Effector memory CD8-positive, alpha-beta T cell (primary cell): ENCODE measurements at regions not wholly inside any gene's neighbourhood (a gene's known extent, or its start where the extent isn't known, plus 50 kb on each side); places are given as distances from the start of the nearest gene placed in this dataset.

Source experiments
- ATAC-seq: fragments of 150-1000 bp; cut with Tn5 transposase; replicated peaks from 2 replicates; pipeline ENCODE4 v1.10.0; 2021; ENCODE audit warnings: mild to moderate bottlenecking, moderate library complexity
- DNase-seq, 3 experiments: peaks; one replicate each; pipeline ENCODE4 v3.0.0; 2021
- H3K27ac Mint-ChIP-seq, 2 donors: one replicate each; pipeline ENCODE4 v1.8.0; 2022; ENCODE audit warnings: mild to moderate bottlenecking in 2 of 2, mixed read lengths in 2 of 2, moderate library complexity in 2 of 2
- H3K27me3 Mint-ChIP-seq, 2 donors: one replicate each; pipeline ENCODE4 v1.8.0; 2022; ENCODE audit warnings: mixed read lengths in 2 of 2
- H3K36me3 Mint-ChIP-seq: one replicate; pipeline ENCODE4 v1.8.0; 2022; ENCODE audit warnings: mild to moderate bottlenecking, moderate library complexity, mixed read lengths; ENCODE audit not compliant: insufficient read depth
- H3K4me1 Mint-ChIP-seq, 2 donors: one replicate each; pipeline ENCODE4 v1.8.0; 2022; ENCODE audit warnings: low read depth in 2 of 2, mixed read lengths in 2 of 2
- H3K4me3 Mint-ChIP-seq, 2 donors: one replicate each; pipeline ENCODE4 v1.8.0; 2022; ENCODE audit warnings: mild to moderate bottlenecking in 2 of 2, mixed read lengths in 2 of 2, moderate library complexity in 2 of 2
- H3K9me3 Mint-ChIP-seq, 2 donors: one replicate each; pipeline ENCODE4 v1.8.0; 2022; ENCODE audit warnings: mixed read lengths in 2 of 2

DNA sequence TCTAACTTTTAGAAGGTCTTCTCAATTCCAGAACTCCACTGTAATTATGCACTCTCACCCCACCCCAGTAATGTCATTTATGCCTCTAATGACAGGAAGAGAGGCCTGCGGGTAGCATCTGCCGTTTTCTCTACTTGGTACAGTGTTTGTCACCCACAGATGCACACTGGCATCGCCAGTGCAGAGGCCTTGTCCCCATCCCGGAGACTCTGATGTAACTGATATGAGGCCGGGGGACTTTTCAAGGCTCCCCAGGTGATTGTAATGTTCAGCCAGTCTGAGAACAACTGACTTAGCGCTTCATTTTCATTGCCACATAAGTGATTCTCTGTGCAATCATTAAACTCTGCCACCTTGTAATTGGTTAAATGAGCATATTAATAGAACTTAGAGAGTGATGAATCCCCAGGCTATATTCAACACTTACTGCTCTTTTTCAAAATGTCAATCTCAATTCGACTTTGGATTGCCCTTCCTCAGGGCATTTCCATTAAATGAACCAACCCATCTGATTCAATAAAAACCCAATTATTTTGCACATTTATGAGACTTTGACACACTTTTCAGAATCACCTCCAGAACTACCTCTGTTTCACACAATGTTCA is 113.2 kb downstream of the HERPUD2 start:
- H3K36me3 Mint-ChIP-seq: no peaks in the 10 kb centered on the region
- H3K9me3 Mint-ChIP-seq: no peaks in the 10 kb centered on the region
- no peak overlapping the region for H3K4me3 Mint-ChIP-seq
- ATAC-seq (no peak), DNase-seq (no peak)
- no peak overlapping the region for H3K27ac Mint-ChIP-seq
- H3K27me3 Mint-ChIP-seq: peaks cover 7 to 19% of the 10 kb centered on the region in 2 donors
- H3K4me1 Mint-ChIP-seq: no peaks in the 10 kb centered on the region

DNA sequence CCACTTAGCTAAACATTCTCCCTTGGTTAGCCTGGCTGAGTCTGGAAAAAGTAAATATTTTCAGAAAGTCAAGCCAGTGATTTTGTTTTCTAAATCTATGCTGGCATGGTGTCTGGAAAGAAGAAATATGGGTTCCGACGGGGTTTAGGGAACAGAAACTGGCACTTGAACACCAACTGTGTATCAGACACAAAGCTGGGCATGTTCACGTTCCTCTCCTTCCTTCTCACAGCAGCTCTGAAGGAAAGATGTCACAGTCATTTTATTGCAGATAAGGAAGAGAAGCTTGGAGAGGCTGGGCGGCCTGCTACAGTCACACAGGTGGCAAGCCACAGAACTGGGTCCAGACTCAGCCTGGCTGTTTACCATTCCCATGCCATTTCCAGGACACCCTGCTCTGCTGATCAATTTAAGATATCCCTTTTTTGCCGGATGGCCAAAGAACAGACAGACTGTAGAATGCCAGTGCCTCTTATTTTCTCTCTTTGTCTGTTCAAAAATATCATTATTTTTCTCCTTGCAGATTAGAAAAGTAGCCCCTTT is 118.8 kb downstream of the HERPUD2 start:
- H3K36me3 Mint-ChIP-seq: no peaks in the 10 kb centered on the region
- H3K9me3 Mint-ChIP-seq: no peaks in the 10 kb centered on the region
- H3K27me3 Mint-ChIP-seq: peaks cover 0 to 26% of the 10 kb centered on the region in 2 donors
- H3K4me1 Mint-ChIP-seq: no peaks in the 10 kb centered on the region
- no peak for DNase-seq
- H3K4me3 Mint-ChIP-seq: no peak overlapping the region
- H3K27ac Mint-ChIP-seq: no peak overlapping the region
- ATAC-seq: no peak

DNA sequence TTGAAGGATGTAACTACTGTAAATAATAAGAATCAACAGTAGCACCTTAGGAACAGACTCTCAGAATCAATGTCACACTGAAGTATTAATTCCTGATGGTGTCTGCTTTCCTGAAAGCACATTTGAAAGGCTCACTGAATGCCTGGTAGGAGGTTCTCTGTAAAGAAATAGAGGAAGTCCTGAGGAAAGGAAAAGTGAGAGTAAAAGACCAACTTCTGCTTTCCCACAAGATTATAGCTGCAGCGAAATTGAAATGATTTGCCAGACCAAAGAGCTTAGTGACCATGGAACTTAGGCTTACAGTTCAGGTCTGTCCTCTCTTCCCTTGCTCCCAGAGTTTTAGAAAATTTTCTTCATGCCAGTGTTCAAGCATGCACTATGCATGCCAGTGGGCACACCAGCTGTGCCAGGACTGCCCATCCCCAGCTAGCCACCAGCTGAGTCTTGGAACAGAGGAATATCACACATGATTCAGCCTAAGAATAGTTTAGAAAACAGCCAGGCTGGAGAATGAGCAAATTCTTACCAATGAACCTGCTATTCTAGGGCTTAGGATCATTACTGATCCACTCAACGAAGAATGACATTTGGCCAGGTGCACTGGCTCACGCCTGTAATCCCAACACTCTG is 123.2 kb downstream of the HERPUD2 start:
- Mint-ChIP-seq H3K4me1 (no peaks in the 10 kb centered on the region), H3K27me3 (peaks cover 0 to 24% of the 10 kb centered on the region in 2 donors), H3K36me3 (no peaks in the 10 kb centered on the region), H3K9me3 (no peaks in the 10 kb centered on the region), H3K27ac (no peak overlapping the region), H3K4me3 (no peak overlapping the region)
- no peak for DNase-seq
- no peak for ATAC-seq

DNA sequence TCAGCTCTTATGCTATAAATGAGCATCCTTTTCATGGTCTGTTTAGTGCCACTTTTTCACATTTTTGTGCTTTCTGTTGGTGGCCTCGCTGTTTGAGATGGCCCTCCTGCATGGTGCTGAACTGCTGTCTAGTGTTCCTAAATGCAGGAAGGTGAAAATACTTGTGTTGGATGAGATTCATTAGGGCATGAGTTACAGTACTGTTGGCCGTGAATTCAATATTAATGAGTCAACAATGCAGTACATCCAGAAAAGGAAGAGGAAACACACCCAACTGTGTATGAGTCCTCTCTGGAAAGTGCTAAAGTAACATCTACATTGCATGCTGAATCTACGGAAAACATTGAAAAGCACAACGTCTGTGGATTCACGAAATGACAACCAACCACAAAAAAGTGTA is 124.0 kb downstream of the HERPUD2 start:
- Mint-ChIP-seq H3K36me3 (no peaks in the 10 kb centered on the region), H3K27me3 (peaks cover 0 to 16% of the 10 kb centered on the region in 2 donors), H3K4me1 (no peaks in the 10 kb centered on the region), H3K9me3 (no peaks in the 10 kb centered on the region), H3K4me3 (no peak overlapping the region), H3K27ac (no peak overlapping the region)
- ATAC-seq (no peak), DNase-seq (no peak)

DNA sequence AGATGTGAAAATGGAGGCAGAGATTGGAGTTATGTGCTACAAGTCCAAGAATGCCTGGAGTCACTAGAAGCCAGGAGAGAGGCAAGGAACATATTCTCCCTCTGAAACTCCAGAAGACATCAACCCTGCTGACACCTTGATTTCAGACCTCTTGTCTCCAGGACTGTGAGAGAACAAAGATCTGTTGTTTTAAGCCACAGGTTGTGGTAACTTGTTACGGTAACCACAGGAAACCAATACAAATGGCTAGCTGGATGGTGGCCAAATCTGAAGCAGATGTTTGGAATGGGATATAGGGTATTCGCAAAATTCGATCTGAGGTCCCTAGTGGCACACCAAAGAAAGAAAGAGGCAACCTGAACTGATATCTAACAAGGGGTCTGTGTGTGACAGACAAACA is 129.0 kb downstream of the HERPUD2 start:
- peaks cover 8 to 11% of the 10 kb centered on the region in 2 donors for H3K27me3 Mint-ChIP-seq
- H3K36me3 Mint-ChIP-seq: no peaks in the 10 kb centered on the region
- ATAC-seq: no peak
- H3K9me3 Mint-ChIP-seq: no peaks in the 10 kb centered on the region
- DNase-seq: no peak
- peaks cover 0 to 3% of the 10 kb centered on the region in 2 donors for H3K4me1 Mint-ChIP-seq
- H3K4me3 Mint-ChIP-seq: no peak overlapping the region
- H3K27ac Mint-ChIP-seq: no peak overlapping the region

DNA sequence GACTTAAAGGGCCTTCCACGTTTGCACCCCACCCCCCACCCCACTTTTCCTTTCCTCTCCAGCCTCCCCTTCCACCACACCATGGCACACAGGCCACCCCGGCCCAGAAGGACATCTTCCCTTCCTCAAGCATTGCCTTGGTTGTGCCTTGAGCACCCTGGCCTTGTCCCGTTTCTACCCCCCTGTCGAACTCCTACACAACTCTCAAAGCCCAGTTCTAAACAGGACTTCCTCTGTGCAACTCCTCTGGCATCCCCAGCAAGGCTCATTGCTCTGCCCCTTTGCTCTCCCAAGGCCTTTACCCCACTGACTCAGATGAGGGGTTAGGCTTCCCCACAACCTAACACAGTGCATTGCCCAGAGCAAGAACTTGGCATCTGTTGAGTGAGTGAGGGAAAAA is 136.1 kb downstream of the HERPUD2 start:
- DNase-seq: no peak
- H3K4me1 Mint-ChIP-seq: peaks cover 0 to 6% of the 10 kb centered on the region in 2 donors
- peaks cover 15 to 25% of the 10 kb centered on the region in 2 donors for H3K27me3 Mint-ChIP-seq
- no peaks in the 10 kb centered on the region for H3K36me3 Mint-ChIP-seq
- H3K27ac Mint-ChIP-seq: no peak overlapping the region
- no peak for ATAC-seq
- H3K9me3 Mint-ChIP-seq: no peaks in the 10 kb centered on the region
- H3K4me3 Mint-ChIP-seq: no peak overlapping the region

DNA sequence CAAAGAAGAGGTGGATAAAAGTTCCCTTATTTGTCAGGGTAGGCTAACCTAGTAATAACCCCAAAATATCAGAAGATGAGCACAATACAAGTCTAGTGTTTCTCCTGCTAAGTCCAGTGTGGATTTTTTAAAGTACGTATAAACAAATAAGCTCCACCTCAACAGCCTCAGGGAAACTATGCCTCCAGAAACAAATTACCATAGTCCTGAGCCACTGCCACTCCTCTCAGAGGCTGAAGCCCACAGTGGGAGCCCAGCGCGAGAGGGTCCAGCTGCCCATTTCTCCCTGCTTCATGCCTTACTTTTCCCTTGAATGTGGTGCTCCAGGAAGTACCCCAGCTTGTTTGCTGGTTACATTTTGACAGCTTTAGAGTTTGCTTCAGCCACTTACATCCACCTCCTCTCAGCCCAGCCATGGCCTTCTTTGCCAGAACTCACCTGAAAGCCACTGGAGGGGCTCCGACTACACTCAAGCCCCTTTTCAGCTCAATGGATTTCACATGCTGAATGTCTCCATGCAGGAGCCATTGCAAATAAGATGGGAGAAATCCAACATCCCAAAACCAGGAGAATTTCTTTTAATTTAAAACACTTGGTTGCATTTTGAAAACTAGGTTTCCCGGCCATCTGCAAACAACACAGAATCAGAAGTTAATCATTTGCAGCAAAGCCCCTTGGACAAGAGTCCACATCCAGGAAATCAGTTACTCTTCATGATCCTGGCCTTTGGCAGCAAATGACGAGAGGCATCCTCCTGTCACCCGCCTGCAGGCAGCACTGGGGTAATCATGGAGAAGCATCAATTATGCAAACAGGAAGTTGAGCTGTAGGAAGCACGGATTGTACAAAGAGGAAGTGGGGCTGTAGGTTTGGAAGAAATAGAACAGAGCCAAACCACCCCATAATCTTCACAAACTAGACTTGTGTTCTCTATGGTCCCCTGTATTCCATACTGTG is 138.1 kb downstream of the HERPUD2 start:
- H3K4me3 Mint-ChIP-seq: no peak overlapping the region
- H3K9me3 Mint-ChIP-seq: no peaks in the 10 kb centered on the region
- no peak for DNase-seq
- no peak for ATAC-seq
- H3K4me1 Mint-ChIP-seq: peaks cover 0 to 6% of the 10 kb centered on the region in 2 donors
- peaks cover 24 to 36% of the 10 kb centered on the region in 2 donors for H3K27me3 Mint-ChIP-seq
- no peak overlapping the region for H3K27ac Mint-ChIP-seq
- H3K36me3 Mint-ChIP-seq: no peaks in the 10 kb centered on the region

DNA sequence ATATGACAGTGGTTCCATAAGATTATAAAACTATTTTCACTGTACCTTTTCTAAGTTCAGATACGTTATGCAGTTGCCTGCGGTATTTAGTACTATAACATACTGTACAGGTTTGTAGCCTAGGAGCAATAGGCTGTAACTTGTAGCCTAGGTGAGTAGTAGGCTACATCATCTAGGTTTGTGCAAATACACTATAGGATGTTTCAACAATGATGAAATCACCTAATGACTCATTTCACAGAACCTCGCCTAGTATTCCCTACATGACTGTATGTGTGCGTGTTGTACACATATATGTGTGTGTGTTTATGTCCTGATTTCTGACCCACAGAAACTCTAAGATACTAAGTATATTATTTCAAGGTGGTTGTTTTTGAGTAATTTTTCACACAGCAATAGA is 139.0 kb downstream of the HERPUD2 start:
- Mint-ChIP-seq H3K27me3 (peaks cover 16 to 29% of the 10 kb centered on the region in 2 donors), H3K36me3 (no peaks in the 10 kb centered on the region), H3K4me3 (no peak overlapping the region), H3K4me1 (peaks cover 0 to 6% of the 10 kb centered on the region in 2 donors), H3K9me3 (no peaks in the 10 kb centered on the region), H3K27ac (no peak overlapping the region)
- ATAC-seq (no peak), DNase-seq (no peak)

DNA sequence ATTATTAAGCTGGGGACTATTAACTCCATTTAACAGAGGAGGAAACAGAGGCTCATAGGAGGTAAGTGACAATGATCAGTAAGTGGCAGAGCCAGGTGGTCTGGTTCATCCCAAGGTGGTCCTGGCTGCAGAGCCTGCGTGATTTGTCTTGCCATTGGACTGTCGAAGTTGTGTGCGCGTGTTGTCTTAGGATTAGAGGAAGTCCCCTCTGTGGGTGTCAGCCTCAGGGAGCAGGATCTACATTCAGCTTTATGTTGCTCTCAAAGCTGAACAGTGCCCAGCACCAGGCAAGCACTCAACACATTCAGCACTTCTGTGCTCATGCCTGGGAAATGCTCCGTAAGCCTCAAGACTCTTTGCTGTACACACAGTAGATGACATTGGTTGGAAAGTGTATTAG is 139.5 kb downstream of the HERPUD2 start:
- no peak overlapping the region for H3K4me3 Mint-ChIP-seq
- H3K9me3 Mint-ChIP-seq: no peaks in the 10 kb centered on the region
- peaks cover 0 to 6% of the 10 kb centered on the region in 2 donors for H3K4me1 Mint-ChIP-seq
- DNase-seq: no peak
- no peak overlapping the region for H3K27ac Mint-ChIP-seq
- H3K27me3 Mint-ChIP-seq: peaks cover 12 to 28% of the 10 kb centered on the region in 2 donors
- H3K36me3 Mint-ChIP-seq: no peaks in the 10 kb centered on the region
- ATAC-seq: no peak

DNA sequence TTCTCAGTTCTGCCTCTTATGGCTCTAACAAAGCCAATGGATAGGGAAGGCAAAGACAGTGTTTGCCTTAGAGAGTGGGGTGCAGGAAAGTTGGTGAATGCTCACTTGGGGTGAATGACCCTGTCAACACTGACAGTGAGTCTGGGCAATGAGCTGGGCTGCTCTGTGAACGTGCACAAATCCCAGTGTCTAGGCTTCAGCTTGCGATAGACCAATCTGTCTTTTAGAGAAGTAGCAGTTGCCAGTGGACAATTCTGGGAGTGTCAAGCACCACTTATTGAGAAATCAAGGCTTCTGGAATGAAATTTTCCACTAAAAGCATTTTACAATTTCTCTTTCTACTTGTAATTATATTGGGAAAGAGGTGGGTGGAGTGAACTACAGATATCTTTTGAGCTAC is 141.4 kb downstream of the HERPUD2 start:
- ATAC-seq (no peak), DNase-seq (no peak)
- no peaks in the 10 kb centered on the region for H3K9me3 Mint-ChIP-seq
- H3K27ac Mint-ChIP-seq: no peak overlapping the region
- no peaks in the 10 kb centered on the region for H3K36me3 Mint-ChIP-seq
- peaks cover 0 to 6% of the 10 kb centered on the region in 2 donors for H3K4me1 Mint-ChIP-seq
- peaks cover 12 to 39% of the 10 kb centered on the region in 2 donors for H3K27me3 Mint-ChIP-seq
- H3K4me3 Mint-ChIP-seq: no peak overlapping the region

DNA sequence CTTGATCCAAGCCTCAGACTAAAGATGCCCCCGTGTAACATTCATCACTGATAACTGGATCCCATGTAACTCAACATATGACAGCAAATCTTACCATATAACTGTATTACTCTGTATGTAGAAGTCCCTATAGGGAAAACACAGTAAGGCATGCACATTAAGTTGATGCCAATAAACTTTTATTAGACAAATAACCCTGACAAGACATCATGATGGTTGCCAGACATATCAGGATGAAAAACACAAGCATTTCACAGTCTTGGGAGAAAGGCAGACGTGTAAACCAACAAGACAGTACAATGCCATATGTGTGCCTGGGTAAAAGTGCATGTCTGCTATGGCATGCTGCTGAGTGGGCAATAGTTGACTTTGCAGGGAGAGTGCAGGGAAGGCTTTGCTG is 142.2 kb downstream of the HERPUD2 start:
- no peaks in the 10 kb centered on the region for H3K36me3 Mint-ChIP-seq
- H3K27me3 Mint-ChIP-seq: peaks cover 20 to 43% of the 10 kb centered on the region in 2 donors
- no peaks in the 10 kb centered on the region for H3K9me3 Mint-ChIP-seq
- ATAC-seq (no peak), DNase-seq (no peak)
- peaks cover 0 to 6% of the 10 kb centered on the region in 2 donors for H3K4me1 Mint-ChIP-seq
- no peak overlapping the region for H3K4me3 Mint-ChIP-seq
- H3K27ac Mint-ChIP-seq: no peak overlapping the region

DNA sequence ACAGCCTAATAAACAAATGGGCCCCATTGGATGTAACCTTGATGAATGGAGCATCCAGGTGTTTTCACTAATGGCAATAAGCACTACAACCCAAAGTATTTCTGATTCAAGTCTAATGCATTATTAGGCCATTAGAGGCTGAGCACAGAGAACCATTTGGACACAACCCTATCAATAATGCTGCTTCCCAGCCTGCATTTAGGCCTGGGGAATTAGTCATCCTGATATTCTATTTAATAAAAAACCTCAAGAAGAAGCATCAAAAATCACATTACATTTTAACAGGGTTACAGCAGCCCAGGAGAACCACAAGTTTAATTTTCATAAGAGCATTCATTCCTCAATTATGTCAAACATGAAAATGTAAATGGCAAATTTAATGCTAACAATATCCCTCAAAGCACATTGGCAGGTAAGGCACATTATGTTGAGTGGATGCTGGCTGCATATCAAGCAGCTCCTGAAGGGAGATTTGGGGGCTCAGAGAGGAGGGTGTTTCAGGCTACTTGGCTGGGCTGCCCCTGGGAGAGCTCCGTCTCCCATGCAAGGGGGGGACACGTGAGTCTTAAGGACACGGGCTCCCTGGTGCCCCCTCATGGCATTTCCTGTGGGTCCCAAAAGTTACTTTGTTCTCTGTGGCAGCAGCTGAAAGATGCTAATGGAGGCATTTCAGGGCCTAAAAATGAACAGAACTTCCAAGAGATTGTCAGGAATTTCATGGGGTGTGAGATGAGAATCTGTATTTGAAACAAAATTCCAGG is 143.4 kb downstream of the HERPUD2 start:
- Mint-ChIP-seq H3K9me3 (no peaks in the 10 kb centered on the region), H3K4me1 (no peaks in the 10 kb centered on the region), H3K4me3 (no peak overlapping the region), H3K27me3 (peaks cover 20 to 51% of the 10 kb centered on the region in 2 donors), H3K27ac (peak overlapping the region in 1 of 2 donors; percentile 12), H3K36me3 (no peaks in the 10 kb centered on the region)
- no peak for ATAC-seq
- no peak for DNase-seq

DNA sequence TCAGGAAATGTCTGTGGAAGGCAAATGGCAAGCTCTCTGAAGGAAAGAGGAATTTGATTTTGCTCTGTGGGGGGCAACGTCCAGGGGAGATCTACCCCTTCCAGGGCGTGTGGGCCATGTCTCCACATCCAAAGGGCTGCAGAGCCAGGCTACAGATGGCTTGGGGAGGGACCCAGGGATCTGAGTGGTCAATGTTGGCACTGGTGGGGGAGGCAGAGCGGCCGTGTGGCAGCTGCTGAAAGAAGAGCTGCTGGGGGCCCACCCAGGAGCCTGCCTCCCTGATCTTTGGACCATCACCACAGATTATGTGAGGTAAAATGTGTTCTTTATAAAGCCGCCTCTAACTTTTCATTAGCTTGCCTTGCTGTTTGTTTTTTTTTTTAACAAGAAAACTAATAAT is 144.1 kb downstream of the HERPUD2 start:
- no peaks in the 10 kb centered on the region for H3K36me3 Mint-ChIP-seq
- DNase-seq: no peak
- ATAC-seq: no peak
- H3K27me3 Mint-ChIP-seq: peaks cover 25 to 51% of the 10 kb centered on the region in 2 donors
- no peaks in the 10 kb centered on the region for H3K9me3 Mint-ChIP-seq
- no peak overlapping the region for H3K27ac Mint-ChIP-seq
- H3K4me3 Mint-ChIP-seq: no peak overlapping the region
- peaks cover 0 to 3% of the 10 kb centered on the region in 2 donors for H3K4me1 Mint-ChIP-seq
